NCI-H2196 treated with DMSO at 0.1 percent for 48 hours (cell line): ENCODE measurements at regions not wholly inside any gene's neighbourhood (a gene's known extent, or its start where the extent isn't known, plus 50 kb on each side); places are given as distances from the start of the nearest gene placed in this dataset.
A peak's percentile ranks its signal among the peaks of the same experiment; 100 is the strongest.
"Not testable (repeated sequence)": the region's sequence is repeated elsewhere in the genome, so short reads cannot be mapped to it uniquely, and the experiment has no call there.

Source experiments
- DNase-seq: peaks from one replicate; lab custom pipeline; 2025; ENCODE audit not compliant: unreplicated experiment; lab: John Stamatoyannopoulos, UW

DNA sequence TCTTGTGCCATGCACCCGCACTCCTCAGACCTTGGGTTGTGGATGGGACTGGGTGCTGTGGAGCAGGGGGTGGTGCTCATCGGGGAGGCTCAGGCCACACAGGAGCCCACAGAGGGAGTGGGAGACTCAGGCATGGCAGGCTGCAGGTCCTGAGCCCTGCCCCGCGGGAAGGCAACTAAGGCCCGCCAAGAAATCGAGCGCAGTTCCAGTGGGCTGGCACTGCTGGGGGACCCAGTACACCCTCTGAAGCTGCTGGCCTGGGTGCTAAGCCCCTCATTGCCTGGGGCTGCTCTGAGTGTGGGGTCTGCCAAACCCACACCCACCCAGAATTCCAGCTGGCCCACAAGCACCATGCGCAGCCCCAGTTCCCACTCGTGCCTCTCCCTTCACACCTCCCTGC lies 450.5 kb upstream of the FGF16 start:
- DNase-seq: no peak

DNA sequence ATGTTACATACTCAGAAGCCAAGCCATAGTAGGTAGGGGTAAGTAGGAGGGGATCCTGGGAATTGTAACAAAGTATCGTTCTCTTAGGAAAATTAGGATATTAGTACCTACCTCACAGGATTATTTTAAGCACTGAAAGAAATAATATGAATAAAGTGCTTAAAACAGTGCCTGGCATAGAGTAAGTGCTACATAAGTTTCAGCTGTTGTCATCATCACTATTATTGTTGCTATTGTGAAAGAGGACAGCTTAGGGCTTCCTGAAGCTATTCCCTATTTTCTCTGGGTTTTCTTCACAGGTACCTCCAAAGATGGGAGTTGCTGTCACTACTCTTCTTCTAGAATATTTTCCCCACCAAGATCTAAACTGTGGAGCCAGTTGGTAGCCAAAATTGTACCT lies 443.7 kb upstream of the FGF16 start:
- DNase-seq: no peak

DNA sequence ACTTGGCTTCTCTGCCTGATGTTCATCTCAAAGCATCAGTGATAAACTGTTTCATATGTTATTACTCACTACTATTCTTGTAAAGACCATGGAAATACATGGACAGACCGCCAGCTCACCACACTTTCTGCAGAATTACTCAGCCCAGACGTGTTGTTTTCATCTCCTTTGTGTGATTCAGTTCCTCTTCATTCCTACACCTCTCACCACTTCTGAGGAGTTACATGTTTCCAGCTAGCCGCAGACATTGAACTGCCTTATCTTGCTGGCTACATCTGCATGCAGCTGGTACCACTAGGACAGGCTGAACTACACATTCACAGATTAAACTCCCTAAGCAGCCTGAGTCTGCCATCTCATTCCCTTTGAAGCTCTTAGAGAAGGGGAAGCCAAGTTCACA lies 443.2 kb upstream of the FGF16 start:
- DNase-seq: no peak

DNA sequence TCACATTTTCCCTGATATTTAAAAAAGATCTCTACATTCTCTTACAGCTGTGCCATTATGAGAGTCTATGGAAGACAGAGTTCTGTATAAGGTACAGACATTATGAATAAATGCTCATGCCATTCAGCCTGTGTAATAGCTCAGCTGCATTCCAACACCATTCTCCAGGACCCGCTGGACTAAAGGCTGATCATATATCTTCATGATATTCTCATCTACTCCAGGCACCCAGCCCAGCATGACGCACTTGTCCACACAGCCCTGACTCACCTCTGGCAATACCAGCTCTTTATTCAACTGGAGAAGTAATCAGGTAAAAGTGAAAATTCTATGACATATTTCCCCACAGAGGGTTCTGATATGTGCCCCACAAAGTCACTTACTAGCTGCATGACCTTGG lies 437.5 kb upstream of the FGF16 start:
- DNase-seq: no peak

DNA sequence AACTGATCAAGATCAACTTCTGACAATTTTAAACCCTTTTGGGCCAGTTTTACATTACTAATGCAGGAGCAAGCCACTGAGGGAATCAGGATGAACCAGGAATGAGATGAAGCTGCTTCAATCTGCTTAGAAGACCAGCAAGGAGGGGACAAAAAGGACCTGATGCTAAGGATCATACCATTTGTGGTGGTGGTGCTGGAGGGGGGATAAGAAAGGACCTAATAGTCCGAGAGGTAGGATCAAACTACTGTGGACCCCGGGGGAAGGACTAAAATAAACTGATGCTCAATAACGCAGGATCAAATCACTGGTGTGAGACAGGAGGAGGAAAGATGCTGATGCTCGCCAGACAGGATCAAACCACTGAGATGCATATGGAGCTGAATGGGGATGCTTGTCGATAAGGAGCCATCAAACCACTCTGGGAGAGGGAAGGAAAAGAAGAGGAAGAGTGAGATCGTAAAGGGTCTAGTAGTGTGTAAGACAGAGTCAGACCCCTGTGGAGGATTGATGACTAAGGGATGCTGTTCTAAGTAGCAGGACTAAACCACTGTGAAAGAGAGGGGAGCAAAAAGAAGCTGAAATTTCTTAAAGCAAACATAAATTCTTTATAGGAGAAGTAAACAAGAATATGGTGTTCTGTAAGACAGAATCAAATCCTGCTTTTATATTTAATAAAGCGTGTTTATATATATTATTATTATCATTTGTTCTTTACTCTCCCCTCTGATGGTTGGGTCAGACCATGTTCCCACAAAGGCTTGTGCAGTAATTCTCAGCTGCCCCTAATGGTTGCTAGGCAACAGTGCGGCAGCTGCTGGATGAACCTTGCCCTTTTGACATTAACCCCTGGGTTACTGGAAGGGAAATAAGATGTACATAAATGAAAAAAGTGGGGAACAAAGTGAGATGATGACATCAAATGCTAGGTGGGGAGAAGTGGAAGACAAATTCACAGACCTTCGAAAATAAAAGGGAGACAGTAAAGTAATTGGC lies 432.5 kb upstream of the FGF16 start:
- peak; percentile 0 for DNase-seq

DNA sequence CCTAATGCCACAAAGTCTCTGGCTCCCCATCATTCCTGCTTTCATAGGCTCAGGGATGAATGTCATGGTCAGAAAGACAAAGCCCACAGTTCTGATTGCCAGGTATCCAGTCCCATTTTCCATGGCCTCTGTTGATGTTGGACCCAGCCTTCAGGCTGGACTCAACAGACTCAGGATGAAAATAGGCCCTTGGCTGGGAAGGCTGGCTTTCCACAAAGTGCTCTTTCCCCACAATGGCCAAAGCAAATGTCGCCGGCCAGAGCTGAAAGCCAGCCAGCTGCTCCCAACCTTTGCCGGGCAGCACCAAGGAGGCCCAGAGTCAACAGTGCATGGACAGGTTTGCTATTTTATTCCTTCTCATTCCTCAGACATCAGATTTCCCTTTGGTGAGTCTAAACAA lies 430.1 kb upstream of the FGF16 start:
- DNase-seq: no peak

DNA sequence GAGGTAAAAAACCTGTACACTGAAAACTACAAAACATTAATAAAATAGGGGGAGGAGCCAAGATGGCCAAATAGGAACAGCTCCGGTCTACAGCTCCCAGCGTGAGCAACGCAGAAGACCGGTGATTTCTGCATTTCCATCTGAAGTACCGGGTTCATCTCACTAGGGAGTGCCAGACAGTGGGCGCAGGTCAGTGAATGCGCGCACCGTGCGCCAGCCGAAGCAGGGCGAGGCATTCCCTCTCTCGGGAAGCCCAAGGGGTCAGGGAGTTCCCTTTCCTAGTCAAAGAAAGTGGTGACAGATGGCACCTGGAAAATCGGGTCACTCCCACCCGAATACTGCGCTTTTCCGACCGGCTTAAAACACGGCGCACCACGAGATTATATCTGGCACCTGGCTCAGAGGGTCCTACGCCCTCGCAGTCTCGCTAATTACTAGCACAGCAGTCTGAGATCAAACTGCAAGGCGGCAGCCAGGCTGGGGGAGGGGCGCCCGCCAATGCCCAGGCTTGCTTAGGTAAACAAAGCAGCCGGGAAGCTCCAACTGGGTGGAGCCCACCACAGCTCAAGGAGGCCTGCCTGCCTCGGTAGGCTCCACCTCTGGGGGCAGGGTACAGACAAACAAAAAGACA lies 400.9 kb upstream of the FGF16 start:
- not testable (repeated sequence) for DNase-seq

DNA sequence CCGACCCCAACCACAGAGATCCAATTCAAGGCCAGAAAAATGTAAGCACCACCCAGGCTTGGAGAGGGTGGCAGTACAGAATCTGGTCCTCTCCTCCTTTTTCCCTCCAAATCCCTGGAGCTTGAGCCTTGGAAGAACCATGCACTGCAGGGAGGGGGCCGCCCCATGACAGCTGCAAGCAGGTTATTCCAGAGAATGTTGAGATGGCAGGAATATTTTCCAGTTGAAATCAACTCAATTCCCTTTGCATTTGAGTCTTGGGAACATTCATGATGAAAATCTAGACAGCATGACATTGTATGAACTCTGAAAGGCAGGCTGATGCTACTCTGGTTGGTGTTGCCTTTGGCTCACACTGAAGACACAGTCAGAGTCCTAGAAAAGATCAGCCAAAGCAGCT lies 386.6 kb upstream of the FGF16 start:
- no peak for DNase-seq

DNA sequence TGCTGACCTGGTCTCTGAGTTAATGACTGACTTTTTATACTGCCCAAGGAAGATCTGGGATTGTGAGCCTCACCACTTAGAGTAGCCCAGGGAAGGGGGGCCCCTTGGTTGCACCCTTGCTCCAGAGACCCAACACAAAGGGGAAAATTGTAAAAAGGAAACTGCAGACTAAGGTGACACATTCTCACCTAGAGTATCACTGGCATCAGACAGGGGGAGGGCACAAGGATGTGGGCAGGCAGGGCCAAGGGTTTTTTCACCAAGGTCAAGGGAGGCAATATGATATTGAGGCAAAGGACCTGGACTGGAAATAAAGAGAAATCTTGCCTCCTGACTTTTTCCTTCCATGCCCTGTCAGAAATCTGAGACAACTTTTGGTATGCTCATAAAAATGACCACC lies 386.2 kb upstream of the FGF16 start:
- DNase-seq: no peak

DNA sequence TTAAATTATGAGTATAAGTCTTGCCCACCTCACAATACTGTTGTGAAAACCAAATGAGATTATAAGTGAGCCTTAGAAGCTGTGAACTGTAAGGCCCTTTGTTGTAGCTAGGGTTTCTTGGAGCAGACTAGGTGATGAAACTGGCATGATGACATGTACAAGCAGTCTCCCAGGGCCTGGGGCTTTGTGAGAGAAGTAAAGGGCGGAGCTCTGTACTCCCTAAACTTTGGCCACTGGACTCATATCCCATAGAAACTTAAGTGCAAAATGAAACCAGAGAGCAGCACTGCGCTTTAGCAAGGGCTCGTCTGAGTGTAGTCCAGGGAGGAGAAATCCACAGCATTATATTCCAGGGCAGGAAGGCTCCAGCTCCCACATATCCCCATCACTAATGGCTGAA lies 385.6 kb upstream of the FGF16 start:
- DNase-seq: no peak

DNA sequence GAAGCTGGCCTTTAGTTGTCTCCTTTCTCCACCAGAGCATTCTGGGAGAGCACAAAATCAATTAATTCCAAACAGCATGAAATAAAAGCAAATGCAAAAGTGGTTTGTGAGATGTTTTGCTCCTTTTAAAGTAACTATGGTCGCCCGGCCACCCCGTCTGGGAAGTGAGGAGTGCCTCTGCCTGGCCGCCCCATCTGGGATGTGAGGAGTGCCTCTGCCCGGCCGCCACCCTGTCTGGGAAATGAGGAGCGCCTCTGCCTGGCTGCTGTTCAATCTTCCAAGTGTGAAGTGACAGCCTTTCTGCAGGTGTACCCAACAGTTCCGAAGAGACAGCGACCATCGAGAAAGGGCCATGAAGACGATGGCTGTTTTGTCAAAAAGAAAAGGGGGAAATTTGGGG lies 381.3 kb upstream of the FGF16 start:
- no peak for DNase-seq

DNA sequence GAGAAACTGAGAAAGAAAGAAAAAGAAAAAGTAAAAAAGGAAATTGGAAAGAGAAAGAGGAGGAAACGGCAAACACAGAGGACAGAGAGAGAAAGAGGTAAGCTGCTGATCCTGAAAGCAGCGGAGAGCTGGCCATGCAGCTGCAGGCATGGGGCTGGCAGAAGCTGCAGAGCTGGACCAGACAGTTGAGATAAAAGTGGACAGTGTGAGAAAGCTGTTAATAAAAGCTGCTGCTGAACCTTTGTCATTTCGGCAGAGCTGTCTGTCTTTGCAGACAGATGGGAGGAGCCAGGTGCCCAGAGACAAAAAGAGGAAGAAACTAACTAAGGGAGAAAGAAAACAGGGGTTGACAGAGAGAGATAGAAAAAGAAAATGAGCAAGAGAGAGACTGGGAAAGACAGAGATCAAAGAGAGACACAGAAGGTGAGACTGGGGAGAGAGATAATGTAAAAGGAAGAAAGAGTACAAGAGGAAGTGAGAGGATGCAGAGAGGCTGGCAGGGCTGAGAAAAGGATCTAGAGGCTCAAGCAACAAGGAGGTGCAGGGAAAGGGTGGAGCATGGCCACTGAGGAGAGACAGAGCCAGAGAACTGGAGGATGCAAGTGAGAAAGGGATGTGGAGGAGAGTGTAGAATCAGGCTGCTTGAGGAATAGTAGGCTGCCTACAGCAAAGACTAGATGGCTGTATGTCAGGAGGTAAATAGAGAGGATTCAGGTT lies 376.8 kb upstream of the FGF16 start:
- no peak for DNase-seq

DNA sequence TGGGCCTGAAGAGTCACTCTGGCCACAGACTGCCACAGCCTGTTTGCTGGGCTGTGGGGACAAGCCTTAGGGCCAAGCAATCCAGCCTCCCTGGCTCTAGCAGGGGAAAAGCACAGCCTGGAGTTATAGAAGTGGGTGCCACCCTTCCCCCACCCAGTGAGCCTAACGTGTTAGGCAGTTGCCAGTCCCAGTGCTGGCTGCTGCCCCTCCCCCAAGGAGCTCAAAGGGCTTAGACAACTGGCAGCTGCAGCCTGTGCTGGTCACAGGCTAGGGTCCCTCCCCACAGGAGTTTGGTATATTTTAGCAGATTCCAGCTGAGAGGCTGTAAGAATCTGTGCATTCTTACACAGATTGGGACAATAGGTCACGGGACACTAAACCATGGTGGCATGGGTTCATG lies 370.3 kb upstream of the FGF16 start:
- no peak for DNase-seq

DNA sequence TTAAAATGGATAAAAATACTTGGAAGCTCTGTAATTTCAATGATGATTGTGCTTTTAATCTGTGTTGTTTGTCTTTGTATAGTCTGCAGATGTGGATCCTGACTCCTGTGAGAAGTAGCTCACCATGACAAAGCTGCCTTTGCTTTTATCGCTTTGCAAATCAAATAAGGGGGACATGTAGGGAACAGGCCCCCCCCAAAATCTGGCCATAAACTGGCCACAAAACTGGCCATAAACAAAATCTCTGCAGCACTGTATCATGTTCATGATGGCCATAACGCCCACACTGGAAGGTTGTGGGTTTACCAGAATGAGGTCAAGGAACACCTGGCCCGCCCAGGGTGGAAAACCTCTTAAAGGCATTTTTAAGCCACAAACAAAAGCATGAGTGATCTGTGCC lies 366.0 kb upstream of the FGF16 start:
- not testable (repeated sequence) for DNase-seq

DNA sequence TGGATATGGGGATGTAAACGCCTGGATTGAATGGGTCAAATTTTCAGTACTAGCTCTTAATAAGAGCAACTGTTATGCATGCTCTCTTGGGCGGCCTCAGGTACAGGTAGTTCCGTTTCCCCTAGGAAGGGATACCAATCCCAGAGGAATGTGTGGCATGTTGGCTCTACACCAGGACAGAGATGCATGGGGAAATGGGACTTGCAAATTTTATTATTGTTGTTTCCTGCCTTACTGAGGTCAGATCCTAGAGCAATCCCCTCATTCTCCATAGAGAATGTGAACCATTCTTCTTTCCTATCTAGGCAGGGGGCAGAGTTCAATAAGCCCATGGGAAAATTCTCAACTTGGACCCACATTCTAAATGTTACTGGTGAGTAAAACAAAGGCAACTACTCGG lies 361.8 kb upstream of the FGF16 start:
- DNase-seq: no peak

DNA sequence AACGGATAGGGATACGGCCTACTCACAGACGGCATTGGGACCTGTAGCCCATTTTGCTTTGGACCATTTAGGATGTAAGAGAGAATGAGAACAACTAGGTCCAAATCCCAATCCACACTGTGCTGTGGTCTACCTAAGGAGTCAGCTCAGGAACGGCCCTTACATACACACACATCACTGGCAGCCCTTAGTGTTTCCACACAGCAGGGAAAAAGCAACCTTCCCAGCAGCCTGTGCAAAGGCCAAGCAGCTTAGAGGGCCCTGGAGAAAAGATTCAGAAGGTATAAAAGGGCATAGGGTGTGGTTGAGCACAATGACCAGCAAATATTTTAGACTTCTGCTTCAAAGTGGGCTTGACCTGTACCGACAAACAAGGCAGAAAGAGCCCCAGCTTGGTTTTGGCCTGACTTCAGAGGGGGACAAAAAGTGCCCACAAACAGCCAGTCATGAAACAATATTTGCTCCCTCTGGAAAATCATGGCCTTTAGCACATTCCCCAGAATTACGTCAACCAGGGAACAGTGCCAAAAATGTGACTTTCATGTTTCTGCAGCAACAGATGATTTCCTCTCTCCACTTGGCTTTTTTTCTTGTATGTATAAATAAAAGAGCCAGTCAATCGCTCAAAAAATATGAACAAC lies 359.5 kb upstream of the FGF16 start:
- DNase-seq: no peak

DNA sequence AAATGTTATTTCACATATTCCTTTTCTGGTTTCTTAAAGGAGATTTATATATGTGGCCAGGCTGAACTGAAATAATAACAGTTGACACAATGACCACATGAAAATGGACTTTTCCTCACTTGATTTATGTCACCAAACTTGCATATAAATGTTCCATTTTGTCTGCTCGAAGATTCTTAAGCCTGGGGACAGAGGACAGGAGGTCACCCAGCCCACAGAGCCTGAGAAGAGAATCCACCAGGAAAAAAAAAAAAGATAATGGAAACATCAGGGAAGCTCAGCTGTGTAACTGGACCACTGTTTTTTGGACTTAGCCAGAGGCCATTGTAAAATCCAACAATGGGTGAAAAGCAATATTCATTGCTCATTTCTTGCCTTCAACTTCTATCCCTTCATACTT lies 359.0 kb upstream of the FGF16 start:
- DNase-seq: no peak

DNA sequence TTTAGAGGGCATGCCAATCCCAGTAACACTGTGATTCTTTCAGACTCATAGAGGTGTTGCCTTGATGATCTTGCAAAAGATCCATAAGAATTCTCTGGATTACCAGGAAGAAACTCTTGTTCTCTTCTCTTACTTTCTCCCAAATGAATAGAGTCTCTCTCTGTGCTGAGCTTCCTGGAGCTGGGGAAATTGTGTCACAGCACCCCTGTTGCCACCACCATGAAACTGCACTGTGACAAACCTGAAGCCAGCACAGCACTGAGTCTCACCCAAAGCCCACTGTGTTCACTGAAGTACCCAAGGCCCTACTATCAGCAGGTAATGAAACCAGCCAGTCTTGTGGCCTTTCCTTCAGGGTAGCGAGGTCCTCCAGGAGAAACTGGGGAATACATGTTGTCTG lies 332.7 kb upstream of the FGF16 start:
- no peak for DNase-seq

DNA sequence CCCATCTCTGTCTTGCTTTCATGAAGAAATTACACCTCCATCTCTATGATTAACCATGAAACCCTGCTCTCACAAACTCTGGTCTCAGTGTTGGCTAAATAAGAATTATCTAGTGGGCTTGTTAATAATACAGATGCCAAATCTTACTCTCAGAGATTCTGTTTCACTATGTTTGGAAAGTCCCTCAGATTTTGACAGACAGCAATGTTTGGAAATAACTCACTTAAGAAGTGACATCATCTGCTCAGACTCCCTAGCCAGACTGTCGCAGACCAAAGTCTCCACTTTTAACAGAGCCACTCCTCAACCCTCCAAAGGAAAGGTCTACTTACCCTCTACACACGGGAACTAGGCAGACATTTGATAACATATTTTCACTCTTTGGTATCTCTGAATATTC lies 328.5 kb upstream of the FGF16 start:
- no peak for DNase-seq

DNA sequence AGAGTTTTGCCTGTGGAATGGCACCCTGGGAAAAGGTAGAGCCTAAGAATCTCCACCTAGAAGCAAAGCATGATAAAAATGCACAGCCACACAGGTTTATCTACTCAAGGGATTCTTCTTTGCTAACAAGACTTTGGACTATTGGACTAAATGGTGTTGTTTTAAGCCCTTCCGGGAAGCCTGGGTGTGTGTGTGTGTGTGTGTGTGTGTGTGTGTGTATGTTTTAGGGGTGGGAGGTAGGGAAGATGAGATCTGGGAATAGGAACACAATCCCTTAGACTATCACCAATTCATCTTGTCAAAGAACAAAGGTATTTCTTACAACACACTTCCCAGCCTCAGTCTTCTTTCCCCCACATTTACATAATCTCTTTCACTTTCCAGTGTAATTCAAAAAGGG lies 327.5 kb upstream of the FGF16 start:
- DNase-seq: no peak

DNA sequence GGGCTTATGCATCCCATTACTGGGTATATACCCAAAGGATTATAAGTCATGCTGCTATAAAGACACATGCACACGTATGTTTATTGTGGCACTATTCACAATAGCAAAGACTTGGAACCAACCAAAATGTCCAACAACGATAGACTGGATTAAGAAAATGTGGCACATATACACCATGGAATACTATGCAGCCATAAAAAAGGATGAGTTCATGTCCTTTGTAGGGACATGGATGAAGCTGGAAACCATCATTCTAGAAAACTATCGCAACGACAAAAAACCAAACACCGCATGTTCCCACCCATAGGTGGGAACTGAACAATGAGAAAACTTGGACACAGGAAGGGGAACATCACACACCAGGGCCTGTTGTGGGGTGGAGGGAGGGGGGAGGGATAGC lies 323.3 kb upstream of the FGF16 start:
- DNase-seq: not testable (repeated sequence)
